ENCODE measurements at regions not wholly inside any gene's neighbourhood (a gene's known extent, or its start where the extent isn't known, plus 50 kb on each side); places are given as distances from the start of the nearest gene placed in this dataset.

DNA sequence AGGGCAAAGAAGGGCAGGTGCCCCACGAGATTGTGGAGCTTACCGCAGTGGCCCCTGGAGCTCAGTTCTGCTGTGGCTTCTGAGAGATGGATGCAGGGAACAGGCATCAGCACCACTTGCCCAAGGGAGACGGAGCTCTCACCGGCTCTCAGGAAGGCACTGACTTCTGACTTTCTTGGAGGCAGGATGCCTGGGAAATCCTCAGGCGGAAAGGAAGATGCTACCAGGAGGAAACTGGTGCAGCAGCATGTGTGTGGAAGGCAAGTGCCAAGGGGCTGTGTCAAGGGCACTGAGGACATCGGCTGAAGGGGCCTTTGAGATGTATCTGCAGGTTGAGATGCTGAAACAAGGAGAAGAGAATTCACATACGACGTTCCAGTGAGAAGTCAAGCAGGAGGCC is 64.0 kb downstream of the FOXA2 start:
- Mint-ChIP-seq H3K27ac (ENCODE audit: unreplicated experiment) (no peak overlapping the region), H3K36me3 (ENCODE audit: low read depth, unreplicated experiment) (no peaks in the 10 kb centered on the region), H3K27me3 (ENCODE audit: low read depth, unreplicated experiment) (peaks cover 35% of the 10 kb centered on the region), H3K4me3 (ENCODE audit: unreplicated experiment) (no peak overlapping the region), H3K4me1 (ENCODE audit: low read depth, unreplicated experiment) (no peaks in the 10 kb centered on the region), H3K9me3 (ENCODE audit: unreplicated experiment) (no peaks in the 10 kb centered on the region)
- FAIRE-seq (no peak), DNase-seq (ENCODE audit: low read depth) (no peak)
- Histone ChIP-seq H2AFZ (ENCODE audit: low read depth, low read length) (no peak overlapping the region), H3K79me2 (ENCODE audit: insufficient read depth, low read length) (no peaks in the 10 kb centered on the region), H3K36me3 (ENCODE audit: insufficient read depth, low read length) (no peaks in the 10 kb centered on the region), H3K27ac (ENCODE audit: low read depth, low read length) (no peak overlapping the region), H4K20me1 (ENCODE audit: insufficient read depth, low read length) (no peaks in the 10 kb centered on the region), H3K4me1 (ENCODE audit: insufficient read depth, low read length) (no peaks in the 10 kb centered on the region), H3K4me2 (ENCODE audit: low read length) (no peak overlapping the region), H3K27me3 (ENCODE audit: insufficient read depth, low read length) (no peaks in the 10 kb centered on the region), H3K9ac (ENCODE audit: low read length) (no peak overlapping the region), H3K9me3 (ENCODE audit: insufficient read depth, low read depth, low read length) (no peaks in the 10 kb centered on the region), H3K4me3 (ENCODE audit: insufficient read depth, low read depth, low read length) (no peak overlapping the region)
- TF ChIP-seq EZH2 (IDR thresholded peaks at IDR 0.05; ENCODE audit: insufficient read depth, low read length), result no peak
- TF ChIP-seq, protein P1, sequence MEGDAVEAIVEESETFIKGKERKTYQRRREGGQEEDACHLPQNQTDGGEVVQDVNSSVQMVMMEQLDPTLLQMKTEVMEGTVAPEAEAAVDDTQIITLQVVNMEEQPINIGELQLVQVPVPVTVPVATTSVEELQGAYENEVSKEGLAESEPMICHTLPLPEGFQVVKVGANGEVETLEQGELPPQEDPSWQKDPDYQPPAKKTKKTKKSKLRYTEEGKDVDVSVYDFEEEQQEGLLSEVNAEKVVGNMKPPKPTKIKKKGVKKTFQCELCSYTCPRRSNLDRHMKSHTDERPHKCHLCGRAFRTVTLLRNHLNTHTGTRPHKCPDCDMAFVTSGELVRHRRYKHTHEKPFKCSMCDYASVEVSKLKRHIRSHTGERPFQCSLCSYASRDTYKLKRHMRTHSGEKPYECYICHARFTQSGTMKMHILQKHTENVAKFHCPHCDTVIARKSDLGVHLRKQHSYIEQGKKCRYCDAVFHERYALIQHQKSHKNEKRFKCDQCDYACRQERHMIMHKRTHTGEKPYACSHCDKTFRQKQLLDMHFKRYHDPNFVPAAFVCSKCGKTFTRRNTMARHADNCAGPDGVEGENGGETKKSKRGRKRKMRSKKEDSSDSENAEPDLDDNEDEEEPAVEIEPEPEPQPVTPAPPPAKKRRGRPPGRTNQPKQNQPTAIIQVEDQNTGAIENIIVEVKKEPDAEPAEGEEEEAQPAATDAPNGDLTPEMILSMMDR (IDR thresholded peaks at IDR 0.05; ENCODE audit: insufficient read depth, low read depth, low read length), result no peak

DNA sequence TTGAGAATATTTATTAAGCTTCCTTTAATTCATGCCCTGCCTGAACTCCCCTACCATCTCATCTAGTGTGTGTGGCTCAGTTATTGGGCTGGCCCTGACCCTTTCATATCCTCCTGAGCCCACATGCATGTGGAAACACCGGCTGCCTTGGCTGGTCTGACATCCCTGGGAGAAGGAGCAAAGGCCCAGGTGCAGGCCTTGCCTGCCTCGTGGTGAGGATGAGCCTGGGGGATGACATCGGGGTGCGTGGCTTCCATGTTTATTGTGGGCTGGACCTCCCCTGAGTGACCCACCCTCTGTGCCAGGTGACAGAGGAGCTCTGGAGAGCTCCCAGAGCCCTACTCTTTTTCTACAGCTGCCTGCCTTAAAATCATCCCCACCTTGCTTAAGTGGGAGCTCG is 69.1 kb downstream of the FOXA2 start:
- no peaks in the 10 kb centered on the region for H4K20me1 ChIP-seq (ENCODE audit: insufficient read depth, low read length)
- H3K27ac Mint-ChIP-seq (ENCODE audit: unreplicated experiment), result no peak overlapping the region
- peaks cover 26% of the 10 kb centered on the region for H3K27me3 Mint-ChIP-seq (ENCODE audit: low read depth, unreplicated experiment)
- H3K27me3 ChIP-seq (ENCODE audit: insufficient read depth, low read length), result no peaks in the 10 kb centered on the region
- H3K79me2 ChIP-seq (ENCODE audit: insufficient read depth, low read length), result no peaks in the 10 kb centered on the region
- no peaks in the 10 kb centered on the region for H3K4me1 ChIP-seq (ENCODE audit: insufficient read depth, low read length)
- no peak overlapping the region for H3K4me3 ChIP-seq (ENCODE audit: insufficient read depth, low read depth, low read length)
- no peak overlapping the region for H3K4me2 ChIP-seq (ENCODE audit: low read length)
- no peak overlapping the region for H3K4me3 Mint-ChIP-seq (ENCODE audit: unreplicated experiment)
- no peaks in the 10 kb centered on the region for H3K9me3 Mint-ChIP-seq (ENCODE audit: unreplicated experiment)
- no peak for TF ChIP-seq EZH2 (IDR thresholded peaks at IDR 0.05; ENCODE audit: insufficient read depth, low read length)
- TF ChIP-seq, protein P1 (IDR thresholded peaks at IDR 0.05; ENCODE audit: insufficient read depth, low read depth, low read length), result no peak
- H3K36me3 ChIP-seq (ENCODE audit: insufficient read depth, low read length), result no peaks in the 10 kb centered on the region
- DNase-seq (ENCODE audit: low read depth) (no peak), FAIRE-seq (no peak)
- H3K36me3 Mint-ChIP-seq (ENCODE audit: low read depth, unreplicated experiment), result no peaks in the 10 kb centered on the region
- no peak overlapping the region for H3K27ac ChIP-seq (ENCODE audit: low read depth, low read length)
- no peak overlapping the region for H3K9ac ChIP-seq (ENCODE audit: low read length)
- no peaks in the 10 kb centered on the region for H3K4me1 Mint-ChIP-seq (ENCODE audit: low read depth, unreplicated experiment)
- no peaks in the 10 kb centered on the region for H3K9me3 ChIP-seq (ENCODE audit: insufficient read depth, low read depth, low read length)
- no peak overlapping the region for H2AFZ ChIP-seq (ENCODE audit: low read depth, low read length)

DNA sequence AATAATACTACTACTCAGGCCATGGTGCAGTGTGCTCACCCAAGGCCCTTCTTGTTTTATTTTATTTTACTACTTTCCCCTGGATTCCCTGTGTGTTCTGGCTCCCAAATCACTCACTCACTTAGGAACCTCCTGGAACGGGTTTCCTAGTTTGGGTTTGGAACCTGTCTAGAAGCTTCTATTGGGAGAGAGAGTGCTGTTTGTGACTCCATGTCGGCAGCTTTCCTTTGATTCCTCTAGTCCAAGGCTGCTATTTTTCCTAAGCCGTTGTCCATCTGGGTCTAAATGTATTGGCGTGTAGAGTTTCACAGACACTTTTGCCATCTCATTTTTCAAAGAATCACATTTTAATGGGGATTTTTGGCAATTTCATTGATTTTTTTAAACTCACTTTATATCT is 70.8 kb downstream of the FOXA2 start:
- Histone ChIP-seq H4K20me1 (ENCODE audit: insufficient read depth, low read length) (no peaks in the 10 kb centered on the region), H3K36me3 (ENCODE audit: insufficient read depth, low read length) (no peaks in the 10 kb centered on the region), H2AFZ (ENCODE audit: low read depth, low read length) (no peak overlapping the region), H3K79me2 (ENCODE audit: insufficient read depth, low read length) (no peaks in the 10 kb centered on the region), H3K9me3 (ENCODE audit: insufficient read depth, low read depth, low read length) (no peaks in the 10 kb centered on the region), H3K27ac (ENCODE audit: low read depth, low read length) (no peak overlapping the region), H3K4me1 (ENCODE audit: insufficient read depth, low read length) (no peaks in the 10 kb centered on the region), H3K27me3 (ENCODE audit: insufficient read depth, low read length) (no peaks in the 10 kb centered on the region), H3K4me2 (ENCODE audit: low read length) (no peak overlapping the region), H3K9ac (ENCODE audit: low read length) (no peak overlapping the region), H3K4me3 (ENCODE audit: insufficient read depth, low read depth, low read length) (no peak overlapping the region)
- Mint-ChIP-seq H3K9me3 (ENCODE audit: unreplicated experiment) (no peaks in the 10 kb centered on the region), H3K36me3 (ENCODE audit: low read depth, unreplicated experiment) (no peaks in the 10 kb centered on the region), H3K27ac (ENCODE audit: unreplicated experiment) (no peak overlapping the region), H3K27me3 (ENCODE audit: low read depth, unreplicated experiment) (peaks cover 19% of the 10 kb centered on the region), H3K4me1 (ENCODE audit: low read depth, unreplicated experiment) (no peaks in the 10 kb centered on the region), H3K4me3 (ENCODE audit: unreplicated experiment) (no peak overlapping the region)
- DNase-seq (ENCODE audit: low read depth) (no peak), FAIRE-seq (no peak)
- TF ChIP-seq EZH2 (IDR thresholded peaks at IDR 0.05; ENCODE audit: insufficient read depth, low read length), result no peak
- TF ChIP-seq, protein P1 (IDR thresholded peaks at IDR 0.05; ENCODE audit: insufficient read depth, low read depth, low read length), result no peak

Data from astrocyte (in vitro differentiated cells and primary cell).